ENCODE measurements at regions not wholly inside any gene's neighbourhood (a gene's known extent, or its start where the extent isn't known, plus 50 kb on each side); places are given as distances from the start of the nearest gene placed in this dataset.

DNA sequence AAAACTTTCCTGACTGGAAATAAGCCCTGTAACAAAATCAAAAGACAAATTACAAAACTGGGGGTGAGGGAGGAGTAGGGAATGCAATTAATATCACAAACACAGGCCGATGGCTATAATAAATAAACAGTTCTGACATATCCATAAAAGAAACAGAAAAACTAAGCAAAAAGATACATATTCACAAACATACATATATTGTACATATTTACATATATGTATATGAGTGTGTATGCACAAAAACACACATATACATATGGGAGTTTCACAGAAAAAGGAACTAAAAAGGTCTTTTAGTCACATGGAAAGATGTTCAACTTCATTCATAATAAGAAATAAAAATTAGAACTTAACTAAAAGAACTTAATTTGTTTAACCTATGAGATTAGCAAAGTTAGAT is 292.7 kb downstream of the TFAP2A start:
- POLR2A ChIA-PET = no interaction called here
- TF ChIP-seq REST (IDR thresholded peaks at IDR 0.05; ENCODE audit: insufficient read depth in 1 of 2, low read depth in 2 of 2, low read length in 1 of 2) (no peak), POLR2AphosphoS5 (IDR thresholded peaks at IDR 0.05; ENCODE audit: low read depth, low read length) (no peak), SIN3A (IDR thresholded peaks at IDR 0.05; ENCODE audit: borderline replicate concordance, insufficient read depth, low read depth, low read length) (no peak), TCF7L2 (IDR thresholded peaks at IDR 0.05; ENCODE audit: low read depth, low read length) (no peak)
- TF ChIP-seq, protein P1, sequence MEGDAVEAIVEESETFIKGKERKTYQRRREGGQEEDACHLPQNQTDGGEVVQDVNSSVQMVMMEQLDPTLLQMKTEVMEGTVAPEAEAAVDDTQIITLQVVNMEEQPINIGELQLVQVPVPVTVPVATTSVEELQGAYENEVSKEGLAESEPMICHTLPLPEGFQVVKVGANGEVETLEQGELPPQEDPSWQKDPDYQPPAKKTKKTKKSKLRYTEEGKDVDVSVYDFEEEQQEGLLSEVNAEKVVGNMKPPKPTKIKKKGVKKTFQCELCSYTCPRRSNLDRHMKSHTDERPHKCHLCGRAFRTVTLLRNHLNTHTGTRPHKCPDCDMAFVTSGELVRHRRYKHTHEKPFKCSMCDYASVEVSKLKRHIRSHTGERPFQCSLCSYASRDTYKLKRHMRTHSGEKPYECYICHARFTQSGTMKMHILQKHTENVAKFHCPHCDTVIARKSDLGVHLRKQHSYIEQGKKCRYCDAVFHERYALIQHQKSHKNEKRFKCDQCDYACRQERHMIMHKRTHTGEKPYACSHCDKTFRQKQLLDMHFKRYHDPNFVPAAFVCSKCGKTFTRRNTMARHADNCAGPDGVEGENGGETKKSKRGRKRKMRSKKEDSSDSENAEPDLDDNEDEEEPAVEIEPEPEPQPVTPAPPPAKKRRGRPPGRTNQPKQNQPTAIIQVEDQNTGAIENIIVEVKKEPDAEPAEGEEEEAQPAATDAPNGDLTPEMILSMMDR (IDR thresholded peaks at IDR 0.05) = no peak
- Histone ChIP-seq H3K4me3 (ENCODE audit: low read depth in 2 of 2, low read length in 2 of 2) (no peak overlapping the region), H3K27me3 (ENCODE audit: control insufficient read depth, insufficient read depth, low read length) (no peaks in the 10 kb centered on the region), H3K36me3 (ENCODE audit: control insufficient read depth, insufficient read depth, low read length) (no peaks in the 10 kb centered on the region), H3K27ac (ENCODE audit: low read length) (no peak overlapping the region), H3K9me3 (ENCODE audit: control insufficient read depth, insufficient read depth, low read depth, low read length) (no peaks in the 10 kb centered on the region), H3K4me1 (ENCODE audit: control insufficient read depth, insufficient read depth, low read length) (no peaks in the 10 kb centered on the region)
- DNase-seq (ENCODE audit: low read depth, low spot score) = no peak
- no TSS peak for BruUV-seq (replicated peaks)
- in situ Hi-C loops (cut with HindIII; ENCODE audit: low pct_unique_long_range_greater_than_20kb, low sequenced_read_pairs) = no loop called here
- intact Hi-C loops (cut with micrococcal nuclease; ENCODE audit: unreplicated experiment) = no loop called here
- CTCF ChIA-PET = no interaction called here
- ATAC-seq = no peak

DNA sequence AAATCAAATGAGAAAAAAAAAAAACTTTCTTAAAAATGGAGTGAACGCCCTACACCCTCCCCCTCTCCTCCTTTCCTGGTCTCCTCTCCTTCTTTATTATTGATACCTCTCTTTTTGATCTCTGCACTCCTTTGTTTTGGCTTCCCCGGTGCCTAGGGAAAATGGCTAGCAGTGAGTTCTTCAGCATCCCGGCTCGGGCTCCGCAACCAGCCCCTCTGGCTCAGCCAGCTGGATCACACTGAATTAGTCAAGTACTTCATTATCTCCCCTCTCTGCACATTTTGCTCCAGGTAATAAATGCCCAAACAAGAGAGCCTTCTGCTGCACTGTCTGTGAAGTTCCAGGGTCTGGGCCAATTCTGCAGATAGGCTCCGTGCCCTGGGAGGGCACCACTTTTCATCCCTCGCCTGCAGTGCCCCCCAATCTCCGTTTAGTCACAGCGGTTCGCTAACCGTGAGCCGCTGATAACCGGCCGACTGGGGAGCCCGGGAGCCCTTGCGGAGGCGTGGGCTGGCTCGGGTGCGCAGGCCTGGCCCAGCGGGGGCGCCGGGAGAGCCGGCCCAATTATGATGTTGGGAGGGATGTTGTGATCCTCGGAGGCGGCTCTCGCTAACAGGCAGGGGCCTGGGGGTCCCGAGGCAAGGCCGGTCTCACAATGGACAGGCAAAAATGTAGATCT is 301.9 kb downstream of the TFAP2A start:
- Histone ChIP-seq H3K36me3 (ENCODE audit: control insufficient read depth, insufficient read depth, low read length) (no peaks in the 10 kb centered on the region), H3K4me3 (ENCODE audit: low read depth in 2 of 2, low read length in 2 of 2) (no peak overlapping the region), H3K27ac (ENCODE audit: low read length) (no peak overlapping the region), H3K9me3 (ENCODE audit: control insufficient read depth, insufficient read depth, low read depth, low read length) (no peaks in the 10 kb centered on the region), H3K4me1 (ENCODE audit: control insufficient read depth, insufficient read depth, low read length) (no peaks in the 10 kb centered on the region), H3K27me3 (ENCODE audit: control insufficient read depth, insufficient read depth, low read length) (no peaks in the 10 kb centered on the region)
- TF ChIP-seq POLR2AphosphoS5 (IDR thresholded peaks at IDR 0.05; ENCODE audit: low read depth, low read length) = no peak
- no peak for TF ChIP-seq REST (IDR thresholded peaks at IDR 0.05; ENCODE audit: insufficient read depth in 1 of 2, low read depth in 2 of 2, low read length in 1 of 2)
- no peak for TF ChIP-seq TCF7L2 (IDR thresholded peaks at IDR 0.05; ENCODE audit: low read depth, low read length)
- TF ChIP-seq, protein P1 (IDR thresholded peaks at IDR 0.05) = no peak
- no peak for TF ChIP-seq SIN3A (IDR thresholded peaks at IDR 0.05; ENCODE audit: borderline replicate concordance, insufficient read depth, low read depth, low read length)
- ChIA-PET CTCF (no interaction called here), POLR2A (interaction anchor here (0.6 kb wide), 1 partner anchor 67 kb away, joined by 4 read pairs; no protein-coding TSS in a partner anchor)
- in situ Hi-C loops (cut with HindIII; ENCODE audit: low pct_unique_long_range_greater_than_20kb, low sequenced_read_pairs) = no loop called here
- intact Hi-C loops (cut with micrococcal nuclease; ENCODE audit: unreplicated experiment) = no loop called here
- ATAC-seq (no peak), DNase-seq (ENCODE audit: low read depth, low spot score) (no peak)
- no TSS peak for BruUV-seq (replicated peaks)

Measured in Panc1 (cell line).